IPS-18c (cell line): ENCODE measurements at regions not wholly inside any gene's neighbourhood (a gene's known extent, or its start where the extent isn't known, plus 50 kb on each side); places are given as distances from the start of the nearest gene placed in this dataset.

Experiments used
- H3K4me3 ChIP-seq: 2 replicates; pipeline ENCODE4 v1.7.0; 2013; ENCODE audit warnings: low read depth, mild to moderate bottlenecking, low read length, moderate library complexity; ENCODE audit not compliant: insufficient read depth
- H3K9me3 ChIP-seq: one replicate; pipeline ENCODE4 v1.6.1; 2013; ENCODE audit warnings: mild to moderate bottlenecking, low read length, moderate library complexity; ENCODE audit not compliant: control insufficient read depth, insufficient read depth

GRCh38 chr2:144603334-144603733 is 83.4 kb upstream of the ZEB2 start:
- Histone ChIP-seq H3K4me3 (no peak overlapping the region), H3K9me3 (no peaks in the 10 kb centered on the region)

GRCh38 chr2:144598906-144599305 is 79.0 kb upstream of the ZEB2 start:
- H3K4me3 ChIP-seq, result no peak overlapping the region
- no peaks in the 10 kb centered on the region for H3K9me3 ChIP-seq

GRCh38 chr2:144597894-144598593 is 78.1 kb upstream of the ZEB2 start:
- Histone ChIP-seq H3K4me3 (no peak overlapping the region), H3K9me3 (no peaks in the 10 kb centered on the region)

GRCh38 chr2:144597388-144597787 is 77.5 kb upstream of the ZEB2 start:
- Histone ChIP-seq H3K4me3 (no peak overlapping the region), H3K9me3 (no peaks in the 10 kb centered on the region)

GRCh38 chr2:144596073-144596871 is 76.4 kb upstream of the ZEB2 start:
- H3K4me3 ChIP-seq, result no peak overlapping the region
- no peaks in the 10 kb centered on the region for H3K9me3 ChIP-seq

DNA sequence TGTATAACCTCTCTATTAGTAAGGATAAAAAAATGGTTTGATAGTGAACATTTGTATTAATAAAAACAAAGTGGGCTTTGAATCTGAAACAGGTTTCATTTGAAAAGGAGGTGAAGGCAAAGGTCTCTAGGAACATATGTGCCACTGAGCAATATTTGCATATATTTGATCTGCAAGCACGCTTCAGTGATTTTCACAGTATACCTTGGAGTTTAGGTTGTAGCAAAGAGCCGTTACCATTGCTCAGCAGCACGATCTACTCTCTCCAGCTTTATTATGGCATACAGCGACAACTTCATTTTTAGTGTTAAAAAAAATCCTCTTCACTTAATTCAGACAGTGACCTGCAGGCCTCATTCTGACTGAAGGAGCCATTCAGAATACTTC is 75.8 kb upstream of the ZEB2 start:
- Histone ChIP-seq H3K4me3 (no peak overlapping the region), H3K9me3 (no peaks in the 10 kb centered on the region)

DNA sequence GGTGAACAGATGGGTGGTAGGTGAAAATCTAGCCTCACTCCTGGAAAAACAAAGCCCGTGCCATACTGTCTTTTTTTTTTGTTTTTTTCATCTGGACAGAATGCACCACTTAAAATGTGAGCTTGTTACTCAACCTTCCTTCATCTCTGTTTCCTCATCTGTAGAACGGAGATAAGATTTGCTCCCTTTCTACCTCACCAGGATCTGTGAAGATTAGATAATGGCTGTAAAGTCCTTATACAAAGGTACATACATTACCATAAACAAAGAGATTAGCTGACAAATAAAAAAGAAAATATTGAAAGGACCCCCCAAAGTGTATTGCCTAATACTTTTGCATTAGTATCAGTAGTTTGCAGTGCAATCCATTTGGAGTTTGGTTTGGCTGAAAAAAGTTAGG is 75.4 kb upstream of the ZEB2 start:
- Histone ChIP-seq H3K4me3 (no peak overlapping the region), H3K9me3 (no peaks in the 10 kb centered on the region)

DNA sequence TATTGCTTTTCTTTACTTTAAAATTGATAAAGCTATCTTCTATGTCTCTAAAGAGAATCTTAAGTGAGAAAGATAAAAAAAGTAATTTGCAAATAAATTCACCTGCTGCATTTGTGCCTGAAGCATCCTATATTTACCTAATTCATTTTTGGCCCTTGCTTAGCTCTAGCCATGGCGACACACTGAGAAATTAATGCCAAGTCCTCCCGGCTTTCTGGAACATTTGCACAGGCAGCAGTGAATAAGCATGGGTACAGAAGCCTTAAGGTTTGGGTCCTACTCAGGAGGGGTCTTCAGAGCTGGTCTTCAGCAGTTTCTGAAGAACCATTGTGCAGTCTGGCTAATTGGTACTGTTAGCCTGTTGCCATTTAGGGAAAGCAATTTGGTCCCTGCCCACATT is 73.9 kb upstream of the ZEB2 start:
- H3K9me3 ChIP-seq, result no peaks in the 10 kb centered on the region
- no peak overlapping the region for H3K4me3 ChIP-seq

GRCh38 chr2:144592500-144593256 is 72.8 kb upstream of the ZEB2 start:
- H3K9me3 ChIP-seq, result no peaks in the 10 kb centered on the region
- no peak overlapping the region for H3K4me3 ChIP-seq

GRCh38 chr2:144587306-144587705 is 67.4 kb upstream of the ZEB2 start:
- Histone ChIP-seq H3K9me3 (no peaks in the 10 kb centered on the region), H3K4me3 (no peak overlapping the region)

DNA sequence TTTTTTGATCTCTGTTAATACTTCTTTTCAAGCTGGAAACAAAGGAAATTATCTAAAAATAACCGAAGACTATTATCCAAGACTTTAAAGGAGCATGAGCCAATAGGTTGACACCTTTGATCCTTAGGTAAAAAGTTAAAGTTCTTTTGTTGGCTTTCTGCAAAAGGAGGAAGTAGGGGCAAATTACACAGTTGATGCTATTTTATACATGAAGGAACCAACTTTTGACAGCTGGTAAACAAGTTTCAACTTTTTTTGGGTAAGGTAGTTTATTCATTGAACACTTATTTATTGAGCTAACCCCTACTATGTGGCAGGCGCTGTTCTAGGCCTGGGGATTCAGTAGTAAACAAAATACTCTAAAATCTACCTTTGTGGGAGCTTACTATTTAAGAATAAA is 66.6 kb upstream of the ZEB2 start:
- no peak overlapping the region for H3K4me3 ChIP-seq
- H3K9me3 ChIP-seq, result no peaks in the 10 kb centered on the region

DNA sequence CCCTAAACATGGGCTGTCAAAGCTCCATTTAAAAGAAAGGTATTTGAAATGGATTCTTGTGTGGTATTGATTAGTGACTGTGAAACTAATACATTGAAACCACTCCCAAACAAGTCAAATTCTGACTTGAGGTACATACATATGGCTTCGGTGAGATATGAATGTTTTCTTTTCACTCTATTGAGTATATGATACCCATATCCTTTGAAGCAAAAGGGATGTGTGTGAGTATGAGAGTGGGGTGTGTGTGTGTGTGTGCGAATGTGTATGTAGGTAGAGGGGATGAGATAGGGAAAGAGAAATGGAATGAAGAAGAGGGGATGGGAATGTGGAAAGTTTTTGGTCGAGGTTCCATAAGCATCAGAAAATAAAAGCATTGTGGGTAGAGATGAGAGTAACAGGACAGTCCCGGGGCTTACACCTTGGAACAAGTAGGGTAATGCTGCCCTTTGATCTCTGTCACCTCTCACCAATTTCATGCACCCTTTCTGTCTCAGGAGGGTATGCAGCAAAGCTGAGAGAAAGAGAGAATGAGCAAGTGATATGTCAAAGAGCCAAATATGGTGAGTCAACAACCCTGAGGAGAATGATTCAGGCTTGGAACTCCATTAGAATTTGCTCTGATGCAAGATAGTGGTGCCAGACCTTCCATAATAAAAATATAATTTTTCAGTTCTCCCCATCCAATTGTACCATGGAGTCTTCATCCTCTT is 64.0 kb upstream of the ZEB2 start:
- no peak overlapping the region for H3K4me3 ChIP-seq

GRCh38 chr2:144583381-144583729 is 63.4 kb upstream of the ZEB2 start:
- no peak overlapping the region for H3K4me3 ChIP-seq
- H3K9me3 ChIP-seq, result no peaks in the 10 kb centered on the region

More for the DNA sequence above, 64.0 kb upstream of the ZEB2 start:
- no peaks in the 10 kb centered on the region for H3K9me3 ChIP-seq

DNA sequence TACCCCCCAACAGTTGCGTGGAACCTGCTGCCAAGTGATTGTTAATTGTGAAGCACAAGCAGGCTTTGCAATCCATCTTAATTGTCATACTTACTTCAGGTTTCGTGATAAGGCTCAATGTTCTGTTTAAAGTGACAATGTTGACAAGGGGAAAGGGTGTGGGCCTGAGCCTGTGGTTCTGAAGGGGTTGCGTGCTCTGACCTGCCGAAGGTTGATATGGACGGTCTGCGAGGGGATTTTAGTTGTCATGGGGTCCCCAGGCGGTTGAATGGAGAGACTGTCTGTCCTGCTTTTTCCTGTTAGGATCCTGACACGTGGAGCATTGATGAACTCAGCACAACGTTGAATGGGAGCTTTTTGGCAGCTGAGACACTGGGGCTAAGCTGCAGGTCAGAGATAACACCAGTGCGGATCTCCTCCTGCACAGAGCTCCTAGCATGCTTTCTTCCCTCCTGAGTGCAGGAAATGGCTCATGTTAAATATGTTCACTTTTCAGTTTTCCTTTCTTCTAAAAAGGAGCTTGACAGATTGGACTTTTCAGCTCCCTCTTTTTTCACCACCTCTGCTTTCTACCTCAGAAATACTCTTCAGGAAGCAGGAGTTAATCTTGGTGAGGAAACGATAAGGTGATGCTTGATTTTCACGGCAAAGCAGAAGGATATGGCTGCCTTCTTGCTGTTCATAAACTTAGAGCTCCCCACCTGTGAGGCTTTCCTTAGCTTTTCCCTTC is 62.9 kb upstream of the ZEB2 start:
- H3K4me3 ChIP-seq, result no peak overlapping the region
- no peaks in the 10 kb centered on the region for H3K9me3 ChIP-seq

DNA sequence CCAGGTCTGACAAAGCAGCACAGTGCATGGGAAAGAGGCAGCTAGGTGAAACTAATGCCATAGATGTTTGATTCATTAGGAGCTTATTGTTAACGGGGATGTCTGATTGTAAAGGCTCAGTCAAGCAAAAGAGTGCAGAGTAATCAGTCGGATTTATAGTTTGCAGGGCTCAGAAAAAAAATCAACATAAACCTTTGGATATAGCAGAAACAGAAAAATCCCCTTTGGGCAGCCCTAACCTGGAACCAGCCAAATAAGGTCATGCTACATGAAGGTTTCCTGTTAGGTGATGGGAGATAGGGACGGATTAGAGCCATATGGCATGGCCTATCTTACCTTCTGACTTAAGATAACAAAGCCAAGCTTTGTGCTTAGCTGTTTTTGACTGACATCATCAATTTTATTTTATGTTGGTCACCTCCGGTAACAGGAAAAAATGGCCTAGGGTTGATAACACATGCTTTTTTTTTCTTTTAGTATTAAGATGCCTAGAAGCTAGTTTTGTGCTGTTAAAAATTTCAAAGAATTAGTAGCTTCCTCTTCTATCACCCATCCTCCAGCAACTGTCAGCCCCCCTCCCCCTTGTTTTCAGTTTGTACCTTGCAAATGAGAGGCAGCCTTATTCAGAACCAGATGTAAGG is 60.7 kb upstream of the ZEB2 start:
- Histone ChIP-seq H3K4me3 (no peak overlapping the region), H3K9me3 (no peaks in the 10 kb centered on the region)

- no peaks in the 10 kb centered on the region for H3K9me3 ChIP-seq
- no peak overlapping the region for H3K4me3 ChIP-seq
These were observed 59.6 kb upstream of the ZEB2 start for GRCh38 chr2:144579556-144579955.
